ENCODE measurements at regions not wholly inside any gene's neighbourhood (a gene's known extent, or its start where the extent isn't known, plus 50 kb on each side); places are given as distances from the start of the nearest gene placed in this dataset.
A peak's percentile ranks its signal among the peaks of the same experiment; 100 is the strongest.

- no peak for DNase-seq
These were observed 117.4 kb upstream of the NECTIN1 start for GRCh38 chr11:119846374-119846773.

GRCh38 chr11:119845756-119846155, 116.8 kb upstream of the NECTIN1 start:
- DNase-seq, result no peak

- no peak for DNase-seq
These were observed 116.3 kb upstream of the NECTIN1 start for GRCh38 chr11:119845305-119845704.

GRCh38 chr11:119844808-119845207, 115.8 kb upstream of the NECTIN1 start:
- DNase-seq, result no peak

GRCh38 chr11:119843877-119844276, 114.9 kb upstream of the NECTIN1 start:
- DNase-seq, result no peak

- DNase-seq, result no peak
These were observed 113.7 kb upstream of the NECTIN1 start for GRCh38 chr11:119842731-119843130.

DNA sequence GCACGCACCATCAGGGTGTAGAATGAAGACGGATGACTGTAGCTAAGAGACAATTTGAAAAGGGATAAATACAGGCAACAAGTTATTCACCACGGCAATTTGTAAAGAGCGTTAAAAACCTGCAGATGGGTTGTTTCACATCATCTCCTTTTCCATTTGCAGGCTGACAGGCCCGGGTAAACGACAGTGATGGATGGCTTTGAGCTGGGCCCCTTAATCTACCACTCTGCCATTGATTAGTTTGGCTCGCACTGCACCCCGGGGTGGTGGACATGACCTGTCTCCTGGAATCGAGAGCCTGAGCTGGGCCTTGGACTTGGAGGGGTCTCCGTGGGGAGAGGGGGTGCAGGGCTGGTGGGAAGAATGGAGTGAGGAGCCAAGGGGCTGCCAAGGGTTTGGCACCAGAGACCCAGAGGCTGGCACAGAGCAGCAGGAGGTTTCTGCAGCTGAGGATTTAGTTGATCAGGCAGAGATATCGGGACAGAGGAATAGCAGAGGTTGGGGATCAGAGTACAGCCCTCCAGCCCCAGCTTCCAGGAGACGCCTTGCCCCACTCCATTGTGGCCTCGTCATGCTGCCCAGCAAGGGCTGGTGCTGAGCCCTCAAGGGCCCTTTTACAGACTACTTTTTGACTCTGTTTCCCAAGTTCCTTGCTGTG, 110.6 kb upstream of the NECTIN1 start:
- DNase-seq, result no peak

DNA sequence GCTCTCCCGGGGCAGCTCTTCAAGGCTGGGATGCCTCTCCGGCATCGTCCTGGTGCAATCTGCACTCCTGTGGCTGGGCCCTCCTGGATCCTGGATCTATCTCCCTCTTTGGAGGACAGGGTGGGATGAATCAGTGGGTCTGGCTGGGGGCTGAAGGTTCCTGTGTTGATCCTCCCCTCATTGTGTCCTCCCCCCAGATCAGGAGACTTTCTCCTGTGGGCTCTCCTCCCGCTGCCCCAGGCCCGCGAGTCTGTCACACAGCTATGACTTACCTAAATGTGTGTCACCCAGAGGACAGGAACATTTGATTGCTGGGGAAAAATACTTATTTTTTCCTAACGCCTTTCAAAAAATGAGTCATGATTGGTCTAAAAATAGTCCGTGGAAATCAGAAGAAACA, 106.8 kb upstream of the NECTIN1 start:
- DNase-seq, result no peak

DNA sequence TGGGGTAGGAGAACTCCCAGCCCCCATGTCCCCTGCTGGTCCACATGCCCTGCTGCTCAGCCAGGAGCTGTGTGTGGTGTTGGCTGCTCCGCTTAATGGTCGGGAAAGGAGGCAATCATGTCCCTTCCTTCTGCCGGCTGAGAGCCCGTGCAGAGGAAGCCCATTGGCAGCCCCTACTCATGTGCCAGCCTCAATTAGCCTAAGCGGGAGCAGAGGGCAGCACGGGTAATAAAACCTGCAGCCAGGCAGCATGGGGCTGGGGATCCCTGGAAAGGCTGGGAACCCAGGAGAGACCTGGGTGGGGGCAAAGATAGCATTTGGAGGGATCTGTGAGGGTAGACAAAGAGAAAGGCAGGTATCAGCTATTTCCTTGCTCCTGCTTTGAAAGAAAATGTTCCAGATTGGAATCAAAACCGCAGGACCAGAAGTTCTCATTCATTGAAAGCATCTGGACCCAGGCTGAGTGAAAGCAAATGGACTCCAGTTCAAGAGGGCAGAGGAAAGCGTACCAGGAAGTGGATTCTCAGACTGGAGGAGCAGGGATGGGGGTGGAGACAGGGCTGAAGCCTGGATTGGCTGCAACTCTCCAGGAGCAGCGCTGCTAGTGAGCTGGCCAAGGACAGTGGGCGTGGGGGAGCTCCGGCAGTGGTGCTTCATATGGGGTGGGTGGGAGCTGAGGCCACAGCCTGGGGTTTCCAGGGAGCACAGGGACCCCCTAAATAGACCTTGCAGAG, 103.4 kb upstream of the NECTIN1 start:
- DNase-seq, result no peak

DNA sequence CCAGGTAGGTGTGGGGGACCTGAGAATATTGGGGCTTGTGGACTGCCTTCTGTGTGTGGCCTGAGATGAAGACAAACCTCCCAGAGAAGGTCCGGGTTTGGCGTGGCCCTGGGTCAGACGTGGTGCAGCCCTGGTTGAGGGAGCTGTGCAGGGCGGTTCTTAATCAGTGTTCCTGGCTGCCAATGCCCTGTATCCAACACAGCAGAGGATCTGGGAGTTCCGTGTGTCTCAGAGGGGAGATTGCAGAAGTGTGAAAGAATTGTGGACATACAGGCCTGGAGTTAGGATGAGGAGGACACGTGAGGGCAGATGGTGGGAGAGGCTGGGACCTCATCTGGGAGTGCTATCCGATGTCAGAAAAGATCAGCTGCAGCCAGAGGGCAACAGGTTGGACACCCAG, 102.0 kb upstream of the NECTIN1 start:
- DNase-seq, result no peak

DNA sequence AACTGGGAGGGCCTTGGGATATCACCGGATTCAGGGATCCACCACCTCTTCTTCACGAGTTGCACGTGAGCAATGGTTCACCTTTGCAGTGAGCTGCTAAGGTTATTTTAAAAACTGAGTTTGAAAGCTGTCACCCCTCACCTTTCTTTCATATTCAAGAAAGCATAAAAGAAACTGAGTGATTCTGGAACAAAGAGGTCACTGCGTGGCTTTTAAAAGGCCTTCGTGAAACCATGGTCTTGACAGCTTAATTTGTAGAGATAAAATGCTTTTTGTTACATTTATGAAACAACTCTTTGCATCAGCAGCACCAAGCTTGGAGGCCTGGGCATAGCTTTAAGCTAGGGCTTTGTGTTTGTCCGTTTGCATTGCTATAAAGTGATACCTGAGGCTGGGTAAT, 101.4 kb upstream of the NECTIN1 start:
- DNase-seq, result no peak

DNA sequence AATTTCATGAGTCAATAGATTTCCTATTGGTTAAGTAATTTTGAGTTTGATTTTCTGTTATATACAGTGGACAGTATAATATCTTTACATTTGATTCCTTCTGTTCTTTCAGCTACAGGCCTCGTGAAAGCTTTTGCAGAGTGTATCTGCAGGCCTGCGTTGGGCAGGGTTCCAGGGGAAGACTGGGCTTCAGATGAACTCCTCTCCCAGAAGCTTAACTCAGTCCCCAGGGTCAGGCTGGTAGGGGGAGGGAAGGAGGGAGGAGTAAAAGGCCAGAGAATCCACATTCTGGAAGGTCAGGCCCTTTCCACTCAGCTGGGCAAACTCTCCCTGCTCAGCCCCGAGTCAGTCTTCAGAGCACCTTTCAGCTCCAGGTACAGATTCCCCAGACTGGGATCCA, 100.4 kb upstream of the NECTIN1 start:
- no peak for DNase-seq

DNA sequence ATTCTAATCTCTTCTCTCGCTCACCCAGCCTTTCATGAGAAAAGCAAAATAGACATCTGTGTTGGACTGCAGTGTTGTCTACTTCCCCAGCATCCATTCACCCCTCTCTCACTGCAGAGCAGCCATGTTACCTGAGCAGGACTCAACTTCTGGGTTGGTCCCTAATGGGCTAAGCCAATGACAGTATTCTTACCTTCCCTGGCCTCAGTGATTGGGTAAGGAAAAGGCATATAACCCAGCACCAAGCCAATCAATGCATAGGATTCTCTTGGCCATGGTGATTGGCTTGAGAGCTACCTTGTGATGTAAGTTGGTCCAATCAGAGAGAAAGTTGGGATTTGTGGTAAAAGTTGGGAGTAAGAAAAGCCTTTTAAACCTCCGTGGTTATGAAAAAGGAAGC, 99.8 kb upstream of the NECTIN1 start:
- DNase-seq, result no peak

GRCh38 chr11:119828006-119828405, 99.0 kb upstream of the NECTIN1 start:
- DNase-seq, result no peak

DNA sequence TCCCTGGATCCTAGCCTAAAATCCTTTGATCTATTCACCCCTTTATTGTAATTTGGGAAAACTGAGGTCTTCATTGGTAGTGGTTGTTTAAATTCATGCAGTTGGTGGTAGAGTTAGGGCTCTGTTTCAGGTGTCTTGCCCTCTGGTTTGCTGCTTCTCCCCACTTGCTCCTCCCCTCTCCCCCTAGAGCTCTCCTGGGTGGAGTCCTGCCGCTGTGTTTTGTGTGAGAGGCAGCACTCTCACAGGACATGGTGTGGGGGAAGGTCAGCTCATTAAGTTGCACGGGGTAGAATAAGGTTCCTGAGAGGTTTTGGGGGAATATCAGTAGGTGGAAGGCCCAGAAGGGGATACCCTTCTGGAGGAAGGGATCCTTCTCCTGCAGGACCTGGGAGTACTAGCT, 98.1 kb upstream of the NECTIN1 start:
- DNase-seq, result no peak

- no peak for DNase-seq
These were observed 94.1 kb upstream of the NECTIN1 start for GRCh38 chr11:119823077-119823476.

GRCh38 chr11:119816660-119817059, 87.7 kb upstream of the NECTIN1 start:
- no peak for DNase-seq

DNA sequence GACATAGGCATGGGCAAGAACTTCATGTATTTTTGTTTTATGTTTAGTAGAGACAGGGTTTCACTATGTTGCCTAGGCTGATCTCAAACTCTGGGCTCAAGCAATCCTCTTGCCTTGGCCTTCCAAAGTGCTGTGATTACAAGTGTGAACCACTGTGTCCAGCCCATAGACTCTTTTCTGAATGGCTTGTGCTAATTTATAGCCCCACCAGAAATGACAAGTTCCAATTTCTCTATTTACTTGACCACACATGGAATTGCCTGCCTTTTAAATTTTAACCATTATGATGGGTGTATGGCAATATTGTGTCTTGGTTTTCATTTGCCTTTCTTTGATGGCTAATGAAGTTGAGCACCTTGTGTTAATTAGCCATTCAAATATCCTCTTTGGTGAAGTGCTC, 85.8 kb upstream of the NECTIN1 start:
- no peak for DNase-seq

GRCh38 chr11:119810478-119811232, 81.7 kb upstream of the NECTIN1 start:
- no peak for DNase-seq

DNA sequence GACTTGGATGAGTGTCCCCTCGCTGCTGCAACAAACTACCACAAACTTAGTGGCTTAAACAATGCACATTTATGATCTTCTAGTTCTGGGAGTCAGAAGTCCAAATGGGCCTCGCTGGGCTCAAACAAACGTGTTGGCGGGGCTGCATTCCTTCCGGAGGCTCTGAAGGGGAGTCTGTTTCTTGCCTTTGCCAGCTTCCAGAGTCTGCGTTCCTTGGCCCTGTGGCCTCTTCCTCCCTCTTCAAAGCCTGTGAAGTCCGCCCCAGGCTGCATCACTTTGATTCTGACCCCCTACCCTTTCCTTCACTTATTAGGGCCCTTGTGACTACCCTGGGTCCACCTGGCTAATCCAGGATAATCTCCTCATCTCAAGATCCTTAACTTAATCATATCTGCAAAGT, 80.3 kb upstream of the NECTIN1 start:
- DNase-seq, result peak; percentile 81

- peak; percentile 92 for DNase-seq
These were observed 79.6 kb upstream of the NECTIN1 start for GRCh38 chr11:119808407-119809185.

GRCh38 chr11:119807841-119808240, 78.8 kb upstream of the NECTIN1 start:
- DNase-seq, result no peak

- DNase-seq, result no peak
These were observed 78.4 kb upstream of the NECTIN1 start for GRCh38 chr11:119807402-119807801.

Data from NCI-H524 treated with DMSO at 0.1 percent for 48 hours (cell line).